Stimulated activated CD8-positive, alpha-beta memory T cell treated with anti-CD3 and anti-CD28 coated beads, Interleukin-15, amount 100 ng/mL, for 4 hours (primary cell): ENCODE measurements at regions not wholly inside any gene's neighbourhood (a gene's known extent, or its start where the extent isn't known, plus 50 kb on each side); places are given as distances from the start of the nearest gene placed in this dataset.

Source experiments
- DNase-seq, 2 donors: peaks; one replicate each; pipeline ENCODE4 v3.0.0-alpha.2; 2020; ENCODE audit warnings: low read depth in 2 of 2

DNA sequence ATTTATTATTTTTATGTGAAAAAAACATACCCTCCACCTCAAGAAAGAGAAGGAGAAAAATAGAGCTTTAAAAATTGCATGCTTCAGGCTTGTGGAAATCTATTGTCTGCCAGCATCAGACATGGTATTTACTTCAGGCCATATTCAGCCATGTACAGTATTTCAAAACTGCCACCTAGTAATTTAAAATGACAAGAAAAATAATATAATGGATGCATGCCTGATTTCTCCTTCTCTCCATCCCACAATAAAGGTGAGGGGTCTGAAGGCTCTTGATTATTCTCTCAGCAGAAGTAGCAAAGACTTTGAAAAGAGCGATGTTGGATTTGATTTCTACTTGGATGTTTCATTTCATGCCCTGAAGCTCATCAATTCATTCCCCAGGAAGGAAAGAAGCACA is 250.7 kb downstream of the TBC1D4 start:
- no peak for DNase-seq

DNA sequence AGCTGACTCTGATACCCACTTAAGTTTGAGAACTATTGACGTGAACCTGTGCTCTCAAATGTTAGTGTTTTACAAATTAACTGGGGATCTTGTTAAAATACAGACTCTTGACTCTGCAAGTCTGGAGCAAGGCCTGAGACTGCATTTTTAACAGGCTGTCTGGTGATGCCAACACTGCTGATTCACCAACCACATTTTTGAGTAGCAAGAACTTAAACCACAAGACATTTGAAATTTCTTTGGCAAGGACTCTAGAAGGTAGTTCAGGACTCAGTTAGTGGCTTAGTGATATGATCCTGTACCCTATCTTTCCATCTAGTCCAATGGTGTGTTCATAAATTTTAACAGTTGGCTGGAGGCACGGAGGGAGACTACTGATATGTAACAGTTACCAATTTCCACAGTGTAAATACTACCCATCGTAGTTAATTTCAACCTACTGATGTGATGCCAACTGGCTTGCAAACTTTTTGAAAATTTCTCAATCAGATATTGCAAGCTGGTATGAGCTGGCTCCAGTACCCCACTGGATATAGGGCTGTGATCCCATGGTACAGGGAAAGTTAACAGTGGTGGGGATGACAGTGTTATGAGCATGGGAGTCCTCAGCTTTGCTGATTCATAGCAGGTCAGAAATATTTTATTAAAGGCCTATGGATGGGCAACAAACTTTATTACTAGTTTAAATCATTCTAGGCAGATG is 255.1 kb downstream of the TBC1D4 start:
- DNase-seq = no peak

DNA sequence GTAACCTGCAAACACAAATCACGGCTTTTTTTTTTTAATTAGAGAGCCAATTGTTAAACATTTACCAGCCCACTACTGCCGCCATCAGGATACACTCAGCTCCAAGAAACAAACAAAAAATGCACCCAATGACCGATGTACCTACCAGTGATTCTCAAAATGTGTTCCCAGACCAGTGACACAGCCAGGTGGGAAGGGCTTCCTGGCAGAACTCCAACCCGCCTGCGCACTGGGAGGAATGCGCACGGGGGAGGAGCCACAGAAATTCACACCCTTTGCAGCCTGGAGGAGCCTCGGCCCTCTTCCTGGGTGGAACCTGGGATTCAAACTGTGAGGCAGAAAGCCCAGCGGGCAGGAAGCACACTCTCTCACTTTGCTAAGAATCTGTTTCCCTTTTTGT is 255.9 kb downstream of the TBC1D4 start:
- no peak for DNase-seq

DNA sequence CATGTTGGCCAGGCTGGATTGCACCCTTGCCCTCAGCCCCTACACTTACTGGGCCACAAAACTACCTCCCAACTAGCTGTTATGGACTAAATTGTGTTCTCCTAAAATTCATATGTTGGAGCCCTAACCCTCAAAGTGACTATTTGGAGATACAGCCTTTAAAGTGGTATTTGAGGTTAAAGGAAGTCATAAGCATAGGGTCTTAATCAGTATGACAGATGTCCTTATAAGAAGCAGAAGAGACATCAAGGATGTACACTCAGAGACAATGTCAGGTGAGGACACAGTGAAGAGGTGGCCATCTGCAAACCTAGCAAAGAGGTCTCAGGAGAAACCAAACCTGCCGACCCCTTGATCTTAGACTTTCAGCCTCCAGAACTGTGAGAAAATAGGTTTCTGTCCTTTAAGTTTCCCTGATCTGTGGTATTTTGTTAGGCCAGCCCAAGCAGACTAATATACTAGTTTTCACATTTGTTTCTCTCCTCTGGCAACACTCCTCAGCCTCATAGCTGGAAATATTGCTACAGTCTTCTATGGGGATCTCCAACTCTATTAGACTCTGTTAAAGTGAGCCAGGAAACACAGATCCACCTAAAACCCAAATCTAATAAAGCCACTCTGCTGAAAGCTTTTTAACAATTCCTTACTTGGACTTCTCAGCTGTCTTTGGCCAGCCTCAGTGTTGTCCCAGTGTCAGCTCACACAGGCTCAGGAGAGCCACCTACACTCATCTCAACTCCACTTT is 256.5 kb downstream of the TBC1D4 start:
- no peak for DNase-seq

DNA sequence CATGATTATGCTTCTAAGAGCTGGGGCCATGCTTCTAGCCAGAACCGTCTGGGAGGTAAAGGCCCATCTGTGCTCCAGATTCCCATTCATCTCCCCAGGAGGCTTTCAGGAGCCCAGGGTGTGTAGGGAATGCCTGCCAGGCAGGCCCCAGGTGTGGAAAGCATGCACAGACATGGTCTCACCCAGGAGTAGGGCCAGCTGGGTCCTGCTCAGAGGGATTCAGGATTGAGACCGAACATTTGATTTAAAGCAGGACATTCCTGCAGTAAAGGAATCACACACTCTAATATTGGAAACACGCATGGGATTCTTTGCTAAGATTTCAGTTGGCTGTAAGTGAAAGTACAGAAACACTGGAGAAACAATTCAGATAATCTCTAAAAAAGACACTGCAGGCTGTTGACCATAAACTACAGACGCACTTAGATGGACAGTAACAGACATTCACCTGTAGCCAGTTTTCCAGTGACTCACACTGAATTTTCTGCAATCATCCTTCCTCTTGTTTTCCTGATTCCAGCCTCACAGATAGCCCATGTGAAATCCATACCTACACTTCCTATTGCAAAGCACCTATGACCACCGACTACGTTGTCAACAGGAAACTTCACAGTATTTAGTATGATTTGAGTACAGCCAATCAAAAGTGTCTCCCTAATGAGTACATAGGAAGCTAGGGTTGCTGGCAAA is 257.8 kb downstream of the TBC1D4 start:
- no peak for DNase-seq

DNA sequence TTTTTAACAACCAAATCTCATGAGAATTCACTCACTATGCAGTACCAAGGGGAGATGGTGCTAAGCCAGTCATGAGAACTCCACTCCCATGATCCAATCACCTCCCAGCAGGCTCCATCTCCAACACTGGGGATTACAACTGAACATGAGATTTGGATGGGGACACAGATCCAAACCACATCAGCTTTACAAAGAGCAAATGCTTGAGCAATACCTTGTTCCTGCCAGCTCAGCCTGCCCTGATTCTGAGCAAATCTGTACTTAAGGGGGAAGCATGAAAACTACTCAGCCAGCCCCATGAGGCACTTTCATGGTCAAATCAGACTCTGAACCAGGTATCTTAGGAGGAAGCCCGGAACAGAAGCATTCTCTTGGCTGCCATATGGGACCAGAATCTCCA is 259.9 kb downstream of the TBC1D4 start:
- DNase-seq = no peak

DNA sequence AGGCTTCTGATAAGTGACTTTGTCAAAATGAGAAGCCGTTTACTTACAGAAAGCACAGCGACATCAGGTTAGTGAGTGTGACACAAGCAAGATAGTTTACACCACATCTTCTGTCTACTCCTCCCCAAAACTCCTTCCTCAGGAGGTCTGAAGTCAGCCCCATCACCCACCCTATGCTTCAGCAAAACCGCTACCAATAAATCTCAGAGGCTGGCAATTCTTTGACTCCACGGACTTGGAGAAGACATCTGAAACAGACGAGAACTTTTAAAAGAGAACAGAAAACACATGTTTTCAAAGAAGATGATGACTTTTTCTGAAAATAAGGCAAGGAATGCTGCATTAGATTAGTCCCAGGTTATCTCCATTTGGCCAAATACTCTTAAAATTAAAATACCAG is 261.1 kb downstream of the TBC1D4 start:
- DNase-seq = no peak

DNA sequence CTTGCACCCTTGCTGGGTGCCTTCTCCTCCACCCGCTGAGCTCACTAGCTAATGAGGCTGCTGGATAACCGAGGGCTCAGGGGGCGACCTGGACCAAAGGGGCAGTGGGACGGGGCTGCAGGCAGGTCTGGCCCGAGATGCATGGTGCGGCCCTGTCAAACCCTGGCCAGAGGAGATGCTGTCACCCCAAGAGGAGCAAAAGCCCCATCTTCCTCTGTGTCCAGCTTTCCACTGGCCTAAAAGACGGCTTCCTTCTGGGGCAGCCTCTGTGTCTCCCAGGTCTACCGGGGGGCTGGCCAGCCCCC is 261.8 kb downstream of the TBC1D4 start:
- no peak for DNase-seq

DNA sequence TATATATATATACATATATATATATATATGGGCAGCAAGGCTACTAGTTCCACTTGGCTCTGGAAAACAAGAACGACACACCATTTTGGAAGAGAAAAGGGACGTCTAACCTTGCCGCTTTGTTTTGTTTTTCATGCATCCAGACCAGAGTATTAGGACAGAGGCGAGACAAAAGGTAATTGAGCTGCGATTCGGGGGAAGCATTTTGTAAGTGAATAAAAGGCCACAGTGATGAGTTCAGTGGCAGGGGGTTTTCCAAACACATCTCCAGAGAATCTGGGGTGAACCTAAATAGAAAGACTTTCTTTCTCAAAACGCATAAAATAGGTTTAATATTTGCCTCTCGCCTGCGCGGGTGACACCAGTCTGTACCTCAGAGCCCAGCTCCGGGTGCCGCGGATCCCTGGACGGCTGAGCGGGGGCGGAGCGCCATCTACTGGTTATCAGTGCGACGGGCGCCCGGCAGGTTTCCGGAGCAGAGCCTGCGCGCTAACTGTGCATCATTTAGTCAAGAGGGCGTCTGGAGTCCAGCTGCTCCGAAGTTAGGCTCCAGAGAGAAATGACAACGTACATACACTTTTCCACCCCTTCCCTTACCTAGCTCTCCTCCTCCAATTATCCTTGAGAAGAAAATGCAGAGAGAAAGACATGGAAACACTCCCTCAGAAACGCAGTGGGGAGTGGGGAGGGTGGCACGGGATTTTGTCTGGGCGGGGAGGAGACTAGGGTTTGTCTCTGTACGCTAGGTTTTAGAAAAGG is 262.3 kb downstream of the TBC1D4 start:
- peak; percentile 58 to 64 for DNase-seq

DNA sequence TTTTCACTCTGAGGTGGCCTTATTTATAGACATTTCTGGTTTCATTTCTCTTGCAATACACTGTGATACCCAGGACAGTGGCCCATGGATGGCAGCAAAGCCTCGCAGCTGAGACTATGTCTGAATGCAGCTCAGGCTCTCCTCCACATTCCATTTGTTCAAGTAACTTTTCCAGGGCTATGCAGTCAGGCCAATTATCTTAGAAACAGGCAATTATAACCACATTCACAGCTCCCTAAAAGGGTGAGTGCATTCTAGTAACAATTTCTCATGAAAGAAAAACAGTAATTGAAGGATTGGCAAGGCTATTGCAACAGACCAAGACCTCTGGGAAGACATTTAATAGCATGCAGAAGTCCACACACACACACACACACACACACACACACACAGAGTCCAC is 264.0 kb downstream of the TBC1D4 start:
- no peak for DNase-seq

DNA sequence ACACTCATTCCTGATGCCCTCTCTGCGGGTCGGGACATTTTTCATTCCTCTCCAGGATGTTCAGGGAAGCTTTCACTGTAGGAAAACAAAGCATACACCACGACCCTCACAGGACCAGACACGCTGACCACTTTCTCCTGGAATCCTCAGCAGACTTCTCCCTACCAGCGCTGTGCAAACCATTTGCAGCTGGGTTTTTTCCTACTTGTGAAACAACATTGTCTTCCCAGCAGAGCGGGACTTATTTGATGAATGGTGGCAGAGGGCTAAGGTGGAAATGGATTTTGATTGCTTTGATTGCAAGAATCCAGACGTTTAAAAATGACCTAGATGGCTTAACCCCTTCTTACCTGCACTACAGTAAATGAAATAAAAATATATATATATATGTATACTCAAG is 265.9 kb downstream of the TBC1D4 start:
- DNase-seq = no peak

DNA sequence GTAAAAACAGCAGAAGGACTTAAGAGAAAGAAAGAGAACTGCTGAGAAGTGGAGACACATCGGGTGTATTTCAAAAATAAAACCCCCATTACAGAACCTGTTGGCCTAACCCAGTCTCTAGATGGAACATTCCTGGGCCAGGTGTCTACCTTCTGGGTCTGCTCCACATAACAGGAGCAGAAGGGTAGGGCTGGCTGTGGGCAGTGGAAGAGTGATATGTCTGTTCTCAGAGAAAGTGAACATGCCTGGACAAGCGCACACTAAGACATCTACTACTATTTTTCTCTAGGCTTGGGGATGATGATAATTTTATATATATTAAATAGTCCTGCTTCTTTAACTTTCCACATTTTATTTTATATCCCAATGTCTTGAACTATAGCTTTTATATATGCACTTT is 267.1 kb downstream of the TBC1D4 start:
- DNase-seq = no peak

DNA sequence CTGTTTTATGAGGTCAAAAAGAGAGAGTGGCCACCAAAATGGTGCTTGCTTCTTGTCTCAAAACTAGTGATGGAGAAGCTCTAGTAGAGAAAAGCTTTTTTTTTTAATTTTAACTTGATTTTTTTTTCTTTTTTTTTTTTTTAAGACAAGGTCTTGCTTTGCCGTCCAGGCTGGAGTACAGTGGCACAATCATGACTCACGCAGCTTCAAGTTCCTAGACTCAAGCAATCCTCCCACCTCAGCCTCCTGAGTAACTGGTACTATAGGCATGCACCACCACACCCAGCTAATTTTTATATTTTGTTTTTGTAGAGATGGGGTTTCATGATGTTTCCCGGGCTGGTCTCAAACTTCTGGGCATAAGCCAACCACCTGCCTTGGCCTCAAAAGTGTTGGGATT is 279.0 kb downstream of the TBC1D4 start:
- DNase-seq = no peak

DNA sequence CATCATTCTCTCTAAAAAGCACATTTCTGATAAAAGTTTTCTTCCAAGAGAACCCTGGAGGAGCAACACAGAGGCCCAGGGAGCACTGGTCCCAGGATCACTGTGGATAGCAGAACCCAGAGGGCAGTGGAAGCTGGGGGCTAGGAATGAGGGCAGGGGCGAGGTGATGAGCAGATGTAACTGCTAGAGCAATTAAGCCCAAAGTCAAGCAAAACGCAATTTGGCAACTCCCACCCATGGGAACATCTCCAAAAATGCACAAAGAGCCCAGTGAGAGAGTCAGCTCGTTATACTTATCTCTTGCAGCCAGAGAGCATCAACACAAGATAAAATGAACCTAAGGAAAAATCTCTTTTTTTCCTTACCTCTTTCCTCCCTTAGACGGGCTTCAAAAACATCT is 284.2 kb downstream of the TBC1D4 start:
- DNase-seq = no peak

DNA sequence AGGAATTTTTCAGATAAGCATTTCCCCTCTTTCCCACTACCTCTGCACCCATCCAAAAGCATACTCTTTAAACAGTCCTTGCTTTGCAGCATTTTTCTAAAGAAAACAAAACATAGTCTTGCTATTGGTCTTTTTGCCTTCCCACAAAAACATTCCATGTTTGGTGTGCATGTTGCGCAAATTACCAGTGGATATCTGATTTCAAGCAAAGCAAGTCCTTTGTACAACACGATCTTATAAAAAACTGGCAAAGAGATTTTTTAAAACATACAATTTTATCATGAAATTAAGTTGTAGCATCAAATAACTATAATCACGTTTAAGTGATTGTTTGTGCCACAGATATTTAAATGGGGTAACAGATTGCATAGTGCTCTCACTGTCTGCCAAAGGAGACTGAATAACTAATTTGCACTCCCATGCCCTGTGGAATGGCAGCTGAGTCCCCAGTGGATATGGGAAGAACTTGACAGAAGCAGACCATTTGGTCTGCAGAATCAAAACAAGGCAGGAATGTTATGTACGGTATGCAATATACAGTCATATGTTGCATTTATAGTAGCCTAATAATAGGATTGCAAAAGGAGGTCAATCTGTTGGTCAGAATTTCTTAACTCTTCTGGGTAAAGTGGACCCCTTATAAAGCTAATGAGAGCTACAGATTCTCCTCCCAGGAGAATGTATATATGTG is 285.7 kb downstream of the TBC1D4 start:
- no peak for DNase-seq

DNA sequence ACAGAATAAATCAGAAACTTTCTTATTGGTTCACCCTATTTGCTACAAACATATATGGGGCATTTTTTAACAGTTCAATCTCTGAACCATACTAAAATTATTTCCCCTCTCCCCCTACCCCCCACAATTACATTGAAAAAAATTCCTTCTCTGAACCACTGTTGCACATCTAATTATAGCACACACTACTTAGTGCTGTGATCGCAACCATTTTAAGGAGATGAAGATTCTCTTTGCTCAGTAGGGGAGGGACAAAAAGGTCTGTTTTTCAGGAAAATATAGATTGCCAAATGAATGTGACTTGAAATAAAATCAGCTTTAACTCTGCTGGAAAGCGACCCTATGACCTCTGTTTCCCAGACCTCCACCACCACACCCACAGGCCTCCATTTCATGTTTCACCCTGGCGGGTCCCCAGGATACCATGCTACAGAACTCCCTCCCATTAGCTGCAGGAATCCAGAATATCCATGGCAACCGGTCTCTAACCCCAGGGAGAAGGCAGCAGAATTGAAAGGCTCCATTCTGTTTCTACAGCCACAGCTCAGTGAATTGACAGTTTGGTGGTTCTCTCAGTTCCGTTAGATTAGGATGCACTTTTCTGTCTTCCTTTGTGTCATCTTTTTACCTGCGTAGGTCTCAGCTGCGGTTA is 286.3 kb downstream of the TBC1D4 start:
- DNase-seq = no peak

DNA sequence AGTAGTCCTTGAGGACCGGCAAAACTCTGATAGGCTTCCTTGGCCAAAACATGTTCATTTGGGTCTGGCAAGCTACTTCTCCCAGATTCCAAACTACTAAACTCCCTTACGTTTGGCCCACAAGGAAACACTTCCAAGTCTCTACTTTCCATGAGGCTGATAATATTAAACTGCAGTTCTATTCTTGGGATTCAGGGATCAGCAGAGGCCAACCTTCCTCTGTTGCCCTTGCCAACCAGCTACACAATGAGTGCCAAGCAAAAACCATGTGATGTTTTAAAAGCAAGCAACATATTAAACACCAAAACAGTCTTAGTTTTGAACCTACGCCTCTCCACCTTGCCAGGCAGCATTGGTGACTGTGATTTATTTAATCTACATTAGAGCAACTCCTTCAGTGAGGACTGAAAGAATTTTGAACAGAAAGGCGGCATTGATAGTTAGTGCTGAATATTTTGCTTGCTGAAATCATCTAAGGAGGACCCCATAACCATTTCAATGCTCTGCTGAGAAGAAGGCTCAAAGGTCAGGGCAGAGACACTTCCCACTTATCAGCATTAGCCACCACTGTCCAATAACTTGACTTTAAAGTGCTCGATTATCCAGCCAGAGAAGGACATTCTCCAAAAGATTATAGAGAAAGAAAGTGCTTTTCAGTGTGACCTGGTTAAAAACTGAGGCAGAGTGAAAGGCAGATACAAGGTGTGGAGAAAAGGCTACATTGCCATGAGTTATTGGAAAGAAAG is 287.1 kb downstream of the TBC1D4 start:
- DNase-seq = no peak

DNA sequence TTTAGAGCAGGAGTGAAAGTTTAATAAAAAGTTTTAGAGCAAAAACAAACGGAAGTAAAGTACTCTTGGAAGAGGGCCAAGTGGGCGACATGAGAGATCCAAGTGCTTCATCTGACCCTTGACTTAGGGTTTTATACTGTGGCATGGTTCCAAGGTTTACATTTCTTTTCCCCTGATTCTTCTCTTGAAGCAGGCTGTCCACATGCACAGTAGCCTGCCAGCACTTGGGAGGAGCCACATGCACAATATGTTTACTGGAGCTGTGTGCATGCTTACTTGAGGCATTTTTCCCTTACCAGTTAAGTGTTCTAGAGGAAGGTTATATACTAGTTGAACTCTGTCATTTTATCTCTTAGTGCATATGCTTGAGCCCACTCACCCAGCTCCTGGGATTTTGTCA is 295.6 kb downstream of the TBC1D4 start:
- no peak for DNase-seq

DNA sequence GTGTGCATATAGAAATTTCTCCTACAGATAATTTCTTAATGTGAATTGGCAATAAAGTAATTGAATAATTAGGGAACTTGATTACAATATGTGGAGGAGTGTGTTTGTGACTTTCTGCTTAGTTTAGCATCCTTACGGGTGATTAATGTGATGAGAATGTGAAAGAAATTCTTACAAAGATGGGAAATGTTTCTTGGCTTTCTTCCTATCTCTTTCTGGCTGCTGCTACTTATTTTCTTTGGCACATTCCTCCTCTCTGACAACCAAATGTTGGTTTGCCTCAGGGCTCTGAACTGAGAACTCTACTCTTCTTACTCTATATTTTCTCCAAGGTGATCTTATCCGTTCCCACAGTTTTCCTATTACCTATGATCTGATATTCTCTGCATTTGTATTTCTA is 300.1 kb downstream of the TBC1D4 start:
- DNase-seq = no peak

DNA sequence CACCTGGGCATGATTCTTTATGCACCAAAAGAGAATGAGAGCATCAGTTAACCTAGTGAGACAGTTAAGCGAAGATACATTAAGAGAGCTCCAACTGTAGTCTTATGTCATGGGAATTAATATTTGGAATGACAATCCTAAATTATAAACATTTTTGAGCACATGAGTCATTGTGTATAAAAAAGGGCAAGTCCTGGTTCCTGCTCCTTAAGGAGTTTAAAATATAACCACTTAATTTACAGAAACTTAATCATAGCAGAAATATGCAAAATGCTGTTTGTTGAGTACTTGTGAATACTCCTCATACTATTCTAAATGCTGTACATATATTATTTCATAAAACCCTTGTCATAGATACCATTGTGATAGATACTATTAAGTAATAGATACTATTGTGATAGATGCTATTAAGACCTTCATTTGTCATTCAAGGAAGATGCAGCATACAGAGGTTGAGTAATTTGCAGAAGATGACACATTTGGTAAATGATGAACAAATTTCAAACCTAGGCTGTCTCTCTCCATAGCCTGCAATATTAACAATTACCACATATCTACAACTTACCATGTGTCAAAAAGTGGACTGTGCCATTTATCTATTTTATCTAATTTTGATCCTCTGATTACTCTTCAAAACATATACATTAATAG is 301.0 kb downstream of the TBC1D4 start:
- no peak for DNase-seq
